Ishikawa (cell line): ENCODE measurements at regions not wholly inside any gene's neighbourhood (a gene's known extent, or its start where the extent isn't known, plus 50 kb on each side); places are given as distances from the start of the nearest gene placed in this dataset.

Experiments
- CEBPB ChIP-seq: IDR thresholded peaks from 2 replicates; pipeline ENCODE4 v1.6.1; 2012
- CREB1 ChIP-seq: IDR thresholded peaks from 2 replicates; pipeline ENCODE4 v1.6.1; 2012; ENCODE audit warnings: low read depth
- EGR1 ChIP-seq: IDR thresholded peaks from 2 replicates; pipeline ENCODE4 v1.6.1; 2012
- EP300 ChIP-seq: IDR thresholded peaks from 2 replicates; pipeline ENCODE4 v1.6.1; 2012; ENCODE audit warnings: borderline replicate concordance
- FOXM1 ChIP-seq: IDR thresholded peaks from 2 replicates; pipeline ENCODE4 v1.6.1; 2012; ENCODE audit warnings: low read depth, borderline replicate concordance
- MAX ChIP-seq: IDR thresholded peaks from 2 replicates; pipeline ENCODE4 v1.6.1; 2012
- NFIC ChIP-seq: IDR thresholded peaks from 2 replicates; pipeline ENCODE4 v1.6.1; 2012
- RAD21 ChIP-seq: IDR thresholded peaks from 2 replicates; pipeline ENCODE4 v1.6.1; 2012; ENCODE audit warnings: low read depth
- REST ChIP-seq: IDR thresholded peaks from 2 replicates; pipeline ENCODE4 v1.6.1; 2012; ENCODE audit warnings: low read depth, mild to moderate bottlenecking
- TAF1 ChIP-seq: IDR thresholded peaks from 2 replicates; pipeline ENCODE4 v1.6.1; 2012; ENCODE audit warnings: low read depth, mild to moderate bottlenecking
- TCF12 ChIP-seq: IDR thresholded peaks from 2 replicates; pipeline ENCODE4 v1.6.1; 2012; ENCODE audit warnings: low read depth
- TEAD4 ChIP-seq: IDR thresholded peaks from 2 replicates; pipeline ENCODE4 v1.6.1; 2012
- USF1 ChIP-seq: IDR thresholded peaks from 2 replicates; pipeline ENCODE4 v1.6.1; 2012
- YY1 ChIP-seq: IDR thresholded peaks from 2 replicates; pipeline ENCODE4 v1.6.1; 2012; ENCODE audit warnings: low read depth
- ZBTB7A ChIP-seq: IDR thresholded peaks from 2 replicates; pipeline ENCODE4 v1.6.1; 2012; ENCODE audit warnings: low read depth

- TF ChIP-seq NFIC (no peak), TEAD4 (peak; percentile 75), RAD21 (no peak), CEBPB (no peak), YY1 (no peak), TAF1 (no peak), FOXM1 (no peak)
These were observed 69.7 kb downstream of the KCNF1 start for GRCh38 chr2:10981451-10981850.

GRCh38 chr2:10981941-10982431 lies 70.3 kb downstream of the KCNF1 start:
- no peak for TF ChIP-seq MAX
- no peak for TF ChIP-seq YY1
- no peak for TF ChIP-seq EP300
- TF ChIP-seq USF1: no peak
- TF ChIP-seq FOXM1: no peak
- no peak for TF ChIP-seq EGR1
- TF ChIP-seq CREB1: no peak
- TF ChIP-seq REST: no peak
- no peak for TF ChIP-seq RAD21
- TF ChIP-seq TAF1: no peak
- no peak for TF ChIP-seq ZBTB7A
- no peak for TF ChIP-seq NFIC
- no peak for TF ChIP-seq TCF12
- TF ChIP-seq CEBPB: no peak
- TF ChIP-seq TEAD4: no peak

GRCh38 chr2:10982931-10983701 lies 71.4 kb downstream of the KCNF1 start:
- no peak for TF ChIP-seq RAD21
- no peak for TF ChIP-seq CEBPB
- no peak for TF ChIP-seq TEAD4
- TF ChIP-seq YY1: no peak
- TF ChIP-seq USF1: no peak
- no peak for TF ChIP-seq EP300
- TF ChIP-seq TCF12: no peak
- no peak for TF ChIP-seq REST
- TF ChIP-seq EGR1: no peak
- TF ChIP-seq MAX: no peak
- no peak for TF ChIP-seq CREB1
- no peak for TF ChIP-seq FOXM1
- TF ChIP-seq TAF1: no peak
- no peak for TF ChIP-seq NFIC
- TF ChIP-seq ZBTB7A: no peak

GRCh38 chr2:10983711-10984110 lies 72.0 kb downstream of the KCNF1 start:
- TF ChIP-seq EP300: no peak
- no peak for TF ChIP-seq REST
- TF ChIP-seq FOXM1: no peak
- no peak for TF ChIP-seq NFIC
- TF ChIP-seq USF1: no peak
- TF ChIP-seq ZBTB7A: no peak
- TF ChIP-seq MAX: no peak
- no peak for TF ChIP-seq RAD21
- no peak for TF ChIP-seq CEBPB
- TF ChIP-seq TAF1: no peak
- no peak for TF ChIP-seq CREB1
- TF ChIP-seq EGR1: no peak
- TF ChIP-seq TCF12: no peak
- no peak for TF ChIP-seq YY1
- no peak for TF ChIP-seq TEAD4
